Loucy (cell line): ENCODE measurements at regions not wholly inside any gene's neighbourhood (a gene's known extent, or its start where the extent isn't known, plus 50 kb on each side); places are given as distances from the start of the nearest gene placed in this dataset.

Experiments used
- H2AFZ ChIP-seq: fragments of 200-600 bp; sonication (generic); 2 replicates; pipeline ENCODE4 v1.6.0; 2016; ENCODE audit warnings: antibody characterized with exemption, mild to moderate bottlenecking, low read length, moderate library complexity
- H3F3A ChIP-seq: fragments of 200-600 bp; 2 replicates; pipeline ENCODE4 v1.6.0; 2016; ENCODE audit warnings: antibody characterized with exemption, low read depth, mild to moderate bottlenecking
- H3K27me3 ChIP-seq: fragments of 200-600 bp; sonication (generic); 2 replicates; pipeline ENCODE4 v1.6.1; 2014; ENCODE audit warnings: low read length, mild to moderate bottlenecking; ENCODE audit not compliant: insufficient read depth, poor library complexity, severe bottlenecking
- H3K36me3 ChIP-seq: fragments of 200-600 bp; sonication (generic); 2 replicates; pipeline ENCODE4 v1.6.1; 2016; ENCODE audit warnings: low read length; ENCODE audit not compliant: insufficient read depth
- H3K4me1 ChIP-seq: fragments of 200-600 bp; sonication (generic); 2 replicates; pipeline ENCODE4 v1.5.1; 2014; ENCODE audit warnings: low read length, mild to moderate bottlenecking; ENCODE audit not compliant: insufficient read depth, poor library complexity, severe bottlenecking
- H3K4me2 ChIP-seq: fragments of 200-600 bp; sonication (generic); 2 replicates; pipeline ENCODE4 v1.6.0; 2014; ENCODE audit warnings: antibody characterized with exemption, low read length, low read depth, mild to moderate bottlenecking; ENCODE audit not compliant: poor library complexity, severe bottlenecking
- H3K4me3 ChIP-seq: fragments of 200-600 bp; sonication (generic); 2 replicates; pipeline ENCODE4 v1.5.1; 2014; ENCODE audit warnings: low read length, mild to moderate bottlenecking, mixed read lengths; ENCODE audit not compliant: poor library complexity, severe bottlenecking
- H3K79me2 ChIP-seq: fragments of 200-600 bp; sonication (generic); 2 replicates; pipeline ENCODE4 v1.6.1; 2014; ENCODE audit warnings: low read length; ENCODE audit not compliant: insufficient read depth
- H3K9ac ChIP-seq: fragments of 200-600 bp; sonication (generic); 2 replicates; pipeline ENCODE4 v1.6.0; 2014; ENCODE audit warnings: mild to moderate bottlenecking, low read depth, low read length, moderate library complexity; ENCODE audit not compliant: poor library complexity, severe bottlenecking
- H3K9me2 ChIP-seq: fragments of 200-600 bp; sonication (generic); replicated peaks from 2 replicates; pipeline ENCODE4 v1.6.1; 2016; ENCODE audit warnings: low read depth, low read length, mixed read lengths
- H3K9me3 ChIP-seq: fragments of 200-600 bp; sonication (generic); 2 replicates; pipeline ENCODE4 v1.6.1; 2014; ENCODE audit warnings: mild to moderate bottlenecking, antibody characterized with exemption, low read length, low read depth; ENCODE audit not compliant: insufficient read depth
- H4K20me1 ChIP-seq: fragments of 200-600 bp; sonication (generic); 2 replicates; pipeline ENCODE4 v1.6.0; 2014; ENCODE audit warnings: antibody characterized with exemption, low read length, mild to moderate bottlenecking; ENCODE audit not compliant: insufficient read depth, poor library complexity, severe bottlenecking
- EZH2phosphoT487 ChIP-seq: fragments of 200-600 bp; IDR thresholded peaks from 2 replicates; pipeline ENCODE4 v1.6.1; 2018; ENCODE audit warnings: antibody characterized with exemption, mild to moderate bottlenecking, moderate library complexity, borderline replicate concordance
- TF ChIP-seq, protein P1 (sequence below): fragments of 200-600 bp; sonication (generic); conservative IDR thresholded peaks from 2 replicates; pipeline ENCODE4 v1.5.1; 2014; ENCODE audit warnings: mild to moderate bottlenecking, antibody characterized with exemption, low read length

DNA sequence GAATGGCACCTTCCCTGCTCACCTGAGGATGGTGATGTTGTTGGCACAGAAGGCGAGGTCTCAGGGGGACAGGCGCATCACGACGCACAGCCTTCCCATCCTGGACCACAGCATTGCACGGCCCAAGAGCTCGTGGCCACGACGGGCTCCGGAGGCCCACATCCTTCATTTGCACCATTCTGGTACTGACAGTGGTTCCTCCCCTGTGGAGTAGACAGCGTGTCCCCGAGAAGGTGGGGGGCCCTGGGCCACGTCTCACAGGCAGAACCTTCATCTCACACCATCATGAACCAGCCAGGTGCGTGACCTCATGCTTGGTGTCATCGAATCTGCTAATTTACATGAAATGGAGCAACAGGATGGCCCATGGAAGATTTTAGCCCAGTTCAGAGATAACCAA lies 180.0 kb downstream of the CTTN start:
- H3F3A ChIP-seq, result no peaks in the 10 kb centered on the region
- H3K79me2 ChIP-seq, result no peaks in the 10 kb centered on the region
- no peak overlapping the region for H3K4me3 ChIP-seq
- H3K27me3 ChIP-seq, result no peaks in the 10 kb centered on the region
- H4K20me1 ChIP-seq, result no peaks in the 10 kb centered on the region
- no peaks in the 10 kb centered on the region for H3K36me3 ChIP-seq
- H3K9me2 ChIP-seq, result no peaks in the 10 kb centered on the region
- H3K9ac ChIP-seq, result no peak overlapping the region
- no peak for TF ChIP-seq EZH2phosphoT487
- TF ChIP-seq, protein P1, sequence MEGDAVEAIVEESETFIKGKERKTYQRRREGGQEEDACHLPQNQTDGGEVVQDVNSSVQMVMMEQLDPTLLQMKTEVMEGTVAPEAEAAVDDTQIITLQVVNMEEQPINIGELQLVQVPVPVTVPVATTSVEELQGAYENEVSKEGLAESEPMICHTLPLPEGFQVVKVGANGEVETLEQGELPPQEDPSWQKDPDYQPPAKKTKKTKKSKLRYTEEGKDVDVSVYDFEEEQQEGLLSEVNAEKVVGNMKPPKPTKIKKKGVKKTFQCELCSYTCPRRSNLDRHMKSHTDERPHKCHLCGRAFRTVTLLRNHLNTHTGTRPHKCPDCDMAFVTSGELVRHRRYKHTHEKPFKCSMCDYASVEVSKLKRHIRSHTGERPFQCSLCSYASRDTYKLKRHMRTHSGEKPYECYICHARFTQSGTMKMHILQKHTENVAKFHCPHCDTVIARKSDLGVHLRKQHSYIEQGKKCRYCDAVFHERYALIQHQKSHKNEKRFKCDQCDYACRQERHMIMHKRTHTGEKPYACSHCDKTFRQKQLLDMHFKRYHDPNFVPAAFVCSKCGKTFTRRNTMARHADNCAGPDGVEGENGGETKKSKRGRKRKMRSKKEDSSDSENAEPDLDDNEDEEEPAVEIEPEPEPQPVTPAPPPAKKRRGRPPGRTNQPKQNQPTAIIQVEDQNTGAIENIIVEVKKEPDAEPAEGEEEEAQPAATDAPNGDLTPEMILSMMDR, result no peak
- H3K9me3 ChIP-seq, result peaks cover 11% of the 10 kb centered on the region
- H3K4me2 ChIP-seq, result no peak overlapping the region
- no peak overlapping the region for H2AFZ ChIP-seq
- H3K4me1 ChIP-seq, result no peaks in the 10 kb centered on the region

DNA sequence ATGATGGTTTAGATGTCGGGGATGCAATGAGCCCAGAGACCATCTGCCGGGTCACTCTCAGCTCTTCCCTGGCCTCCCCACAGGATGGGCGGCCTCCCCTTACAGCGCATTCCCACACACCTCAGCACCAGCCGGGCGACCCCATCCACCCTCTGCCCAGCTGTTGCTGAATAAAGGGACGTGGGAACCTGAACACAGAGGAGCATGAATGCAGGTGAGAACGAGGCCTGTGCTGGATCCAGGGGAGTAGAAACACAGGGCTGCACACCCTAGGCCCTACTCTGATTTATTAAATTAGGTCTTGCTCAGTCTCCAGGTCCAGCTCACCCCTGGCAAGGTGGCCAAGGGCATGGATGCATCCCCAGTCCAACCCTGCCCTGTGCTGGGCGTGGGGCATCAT lies 180.5 kb downstream of the CTTN start:
- Histone ChIP-seq H3F3A (no peaks in the 10 kb centered on the region), H3K4me2 (no peak overlapping the region), H3K9me2 (no peaks in the 10 kb centered on the region), H3K79me2 (no peaks in the 10 kb centered on the region), H3K9ac (no peak overlapping the region), H2AFZ (no peak overlapping the region), H4K20me1 (no peaks in the 10 kb centered on the region), H3K9me3 (peaks cover 11% of the 10 kb centered on the region), H3K4me1 (no peaks in the 10 kb centered on the region), H3K27me3 (no peaks in the 10 kb centered on the region), H3K36me3 (no peaks in the 10 kb centered on the region), H3K4me3 (no peak overlapping the region)
- no peak for TF ChIP-seq EZH2phosphoT487
- TF ChIP-seq, protein P1, result no peak

DNA sequence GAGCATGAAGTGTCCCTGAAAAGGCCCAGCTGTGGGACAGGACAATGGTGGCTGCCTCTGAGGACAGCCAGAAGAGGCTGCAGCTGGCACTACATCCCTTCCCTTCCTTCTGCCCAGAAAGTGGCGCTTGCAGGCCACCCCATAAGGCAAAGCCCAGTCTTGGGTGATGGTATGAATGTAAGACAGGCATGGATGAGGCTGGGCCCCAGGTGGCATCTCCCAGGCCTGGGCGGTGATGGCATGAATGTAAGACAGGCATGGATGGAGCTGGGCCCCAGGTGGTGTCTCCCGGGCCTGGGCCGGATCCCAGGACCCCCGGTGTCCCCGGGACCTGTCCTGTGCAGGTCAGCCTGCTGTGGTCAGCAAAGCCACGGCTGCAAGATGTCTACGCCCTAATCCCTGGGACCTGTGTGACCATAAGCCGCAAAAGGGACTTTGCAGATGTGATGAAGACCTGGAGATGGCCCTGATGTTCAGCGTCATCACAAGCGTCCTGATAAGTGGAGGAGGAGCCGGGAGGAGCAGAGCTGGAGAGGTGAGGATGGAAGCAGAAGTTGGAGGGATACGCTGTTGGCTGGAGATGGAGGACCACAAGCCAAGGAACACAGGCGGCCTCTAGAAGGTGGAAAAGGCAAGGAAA lies 181.1 kb downstream of the CTTN start:
- H3K4me1 ChIP-seq, result no peaks in the 10 kb centered on the region
- TF ChIP-seq EZH2phosphoT487, result no peak
- TF ChIP-seq, protein P1, result no peak
- H3K9me3 ChIP-seq, result peaks cover 11% of the 10 kb centered on the region
- no peaks in the 10 kb centered on the region for H3K27me3 ChIP-seq
- H3F3A ChIP-seq, result no peaks in the 10 kb centered on the region
- no peaks in the 10 kb centered on the region for H3K9me2 ChIP-seq
- H3K9ac ChIP-seq, result no peak overlapping the region
- no peak overlapping the region for H2AFZ ChIP-seq
- H3K4me3 ChIP-seq, result no peak overlapping the region
- H3K79me2 ChIP-seq, result no peaks in the 10 kb centered on the region
- H3K4me2 ChIP-seq, result no peak overlapping the region
- no peaks in the 10 kb centered on the region for H3K36me3 ChIP-seq
- H4K20me1 ChIP-seq, result no peaks in the 10 kb centered on the region
